ENCODE measurements at regions not wholly inside any gene's neighbourhood (a gene's known extent, or its start where the extent isn't known, plus 50 kb on each side); places are given as distances from the start of the nearest gene placed in this dataset.

GRCh38 chr15:96186105-96186504 lies 144.4 kb upstream of the NR2F2 start:
- TF ChIP-seq CTCF (IDR thresholded peaks at IDR 0.05) (no peak), EP300 (IDR thresholded peaks at IDR 0.05) (no peak), POLR2A (IDR thresholded peaks at IDR 0.05) (no peak)
